H1 (cell line): ENCODE measurements at regions not wholly inside any gene's neighbourhood (a gene's known extent, or its start where the extent isn't known, plus 50 kb on each side); places are given as distances from the start of the nearest gene placed in this dataset.

ENCODE experiments used
- POLR2AphosphoS5 ChIP-seq: IDR thresholded peaks from 2 replicates; pipeline ENCODE4 v1.6.1; 2011; ENCODE audit warnings: low read depth, low read length
- TF ChIP-seq, protein P1 (sequence below), 3 experiments: IDR thresholded peaks; 1 replicate in 2 of 3; 2 replicates in 1 of 3; pipeline versions ENCODE4 v1.5.1 to v1.6.1; 2011; ENCODE audit warnings: low read length in 3 of 3, mild to moderate bottlenecking in 3 of 3, inconsistent platforms in 2 of 3, low read depth in 1 of 3, moderate library complexity in 1 of 3; ENCODE audit not compliant: insufficient read depth in 1 of 3; ENCODE audit errors: control extremely low read depth in 1 of 3

- TF ChIP-seq, protein P1, sequence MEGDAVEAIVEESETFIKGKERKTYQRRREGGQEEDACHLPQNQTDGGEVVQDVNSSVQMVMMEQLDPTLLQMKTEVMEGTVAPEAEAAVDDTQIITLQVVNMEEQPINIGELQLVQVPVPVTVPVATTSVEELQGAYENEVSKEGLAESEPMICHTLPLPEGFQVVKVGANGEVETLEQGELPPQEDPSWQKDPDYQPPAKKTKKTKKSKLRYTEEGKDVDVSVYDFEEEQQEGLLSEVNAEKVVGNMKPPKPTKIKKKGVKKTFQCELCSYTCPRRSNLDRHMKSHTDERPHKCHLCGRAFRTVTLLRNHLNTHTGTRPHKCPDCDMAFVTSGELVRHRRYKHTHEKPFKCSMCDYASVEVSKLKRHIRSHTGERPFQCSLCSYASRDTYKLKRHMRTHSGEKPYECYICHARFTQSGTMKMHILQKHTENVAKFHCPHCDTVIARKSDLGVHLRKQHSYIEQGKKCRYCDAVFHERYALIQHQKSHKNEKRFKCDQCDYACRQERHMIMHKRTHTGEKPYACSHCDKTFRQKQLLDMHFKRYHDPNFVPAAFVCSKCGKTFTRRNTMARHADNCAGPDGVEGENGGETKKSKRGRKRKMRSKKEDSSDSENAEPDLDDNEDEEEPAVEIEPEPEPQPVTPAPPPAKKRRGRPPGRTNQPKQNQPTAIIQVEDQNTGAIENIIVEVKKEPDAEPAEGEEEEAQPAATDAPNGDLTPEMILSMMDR (IDR thresholded peaks at IDR 0.05; ENCODE audit: control extremely low read depth in 1 of 3, insufficient read depth in 1 of 3, low read depth in 1 of 3, low read length in 3 of 3) = no peak
- no peak for TF ChIP-seq POLR2AphosphoS5
Measured at GRCh38 chr1:48092401-48092800, 95.2 kb upstream of the TRABD2B start.
